Small intestine (tissue), 7 donors: ENCODE measurements at regions not wholly inside any gene's neighbourhood (a gene's known extent, or its start where the extent isn't known, plus 50 kb on each side); places are given as distances from the start of the nearest gene placed in this dataset.

Experiments
- DNase-seq, 2 donors: peaks; one replicate each; pipeline versions ENCODE4 v3.0.0 to v3.0.0-alpha.2; 2013
- FAIRE-seq: peaks from 2 replicates; lab custom pipeline; 2012; peaks lifted over from hg19 to GRCh38; lab: Jason Lieb, UNC
- H3K27ac ChIP-seq, 3 donors: one replicate each; pipeline ENCODE4 v1.5.1; 2013; ENCODE audit warnings: low read length in 2 of 3, mild to moderate bottlenecking in 2 of 3, control low read depth in 1 of 3, inconsistent platforms in 1 of 3, low read depth in 1 of 3, moderate library complexity in 1 of 3
- H3K27me3 ChIP-seq, 3 donors: one replicate each; pipeline ENCODE4 v1.6.1; 2013; ENCODE audit warnings: low read length in 3 of 3, inconsistent platforms in 1 of 3; ENCODE audit not compliant: control insufficient read depth in 3 of 3, insufficient read depth in 3 of 3
- H3K36me3 ChIP-seq, 3 donors: one replicate each; pipeline ENCODE4 v1.6.1; 2013; ENCODE audit warnings: low read length in 3 of 3, inconsistent platforms in 1 of 3, low read depth in 1 of 3, mild to moderate bottlenecking in 1 of 3, moderate library complexity in 1 of 3; ENCODE audit not compliant: control insufficient read depth in 3 of 3, insufficient read depth in 2 of 3
- H3K4me1 ChIP-seq, 3 donors: one replicate each; pipeline ENCODE4 v1.6.1; 2013; ENCODE audit warnings: low read length in 2 of 3, inconsistent platforms in 1 of 3, low read depth in 1 of 3, mild to moderate bottlenecking in 1 of 3, moderate library complexity in 1 of 3; ENCODE audit not compliant: control insufficient read depth in 3 of 3, insufficient read depth in 2 of 3
- H3K4me3 ChIP-seq, 3 donors: one replicate each; pipeline ENCODE4 v1.5.1; 2013; ENCODE audit warnings: low read length in 3 of 3, control low read depth in 1 of 3, inconsistent platforms in 1 of 3, low read depth in 1 of 3, mild to moderate bottlenecking in 1 of 3, moderate library complexity in 1 of 3
- H3K9me3 ChIP-seq, 2 donors: one replicate each; pipeline ENCODE4 v1.6.1; 2013; ENCODE audit warnings: low read depth in 1 of 2, low read length in 1 of 2; ENCODE audit not compliant: control insufficient read depth in 2 of 2, insufficient read depth in 1 of 2
- WGBS, 3 donors: extraction: QIAGEN DNeasy Blood & Tissue Kit; methylation state at CpG; one replicate each; pipeline ENCODE4 v1.1.7; 2013; 5-methylcytosine and 5-hydroxymethylcytosine counted together
- donor health status: healthy with polysubstance abuse.
- donor health status: control.
- donor health status: control.
- donor health status: Bipolar disorder and iron deficiency.
- donor health status: healthy.

- DNase-seq (no peak), FAIRE-seq (no peak)
- Histone ChIP-seq H3K27ac (no peak overlapping the region), H3K36me3 (no peaks in the 10 kb centered on the region), H3K9me3 (no peaks in the 10 kb centered on the region), H3K4me1 (no peaks in the 10 kb centered on the region), H3K4me3 (no peak overlapping the region), H3K27me3 (no peaks in the 10 kb centered on the region)
- WGBS, 3 donors, result 84 to 90% (median 86%) methylated on average over 10 of the region's 10 CpGs
Observed at GRCh38 chr6:168195712-168196111, 116.7 kb upstream of the FRMD1 start.

GRCh38 chr6:168194732-168195567 is 115.9 kb upstream of the FRMD1 start:
- Histone ChIP-seq H3K9me3 (no peaks in the 10 kb centered on the region), H3K4me1 (no peaks in the 10 kb centered on the region), H3K4me3 (no peak overlapping the region), H3K27ac (no peak overlapping the region), H3K27me3 (no peaks in the 10 kb centered on the region), H3K36me3 (no peaks in the 10 kb centered on the region)
- DNase-seq (no peak), FAIRE-seq (no peak)
- WGBS, 3 donors, result 75 to 91% (median 79%) methylated on average over 19 of the region's 19 CpGs

- FAIRE-seq (no peak), DNase-seq (no peak)
- no peak overlapping the region for H3K4me3 ChIP-seq
- no peak overlapping the region for H3K27ac ChIP-seq
- H3K4me1 ChIP-seq, result no peaks in the 10 kb centered on the region
- WGBS, 3 donors, result 85 to 93% (median 85%) methylated on average over 38 to 42 of the region's 42 CpGs
- no peaks in the 10 kb centered on the region for H3K36me3 ChIP-seq
- no peaks in the 10 kb centered on the region for H3K9me3 ChIP-seq
- H3K27me3 ChIP-seq, result no peaks in the 10 kb centered on the region
Observed at GRCh38 chr6:168193816-168194721, 115.1 kb upstream of the FRMD1 start.

GRCh38 chr6:168192901-168193815 is 114.1 kb upstream of the FRMD1 start:
- Histone ChIP-seq H3K9me3 (no peaks in the 10 kb centered on the region), H3K4me3 (no peak overlapping the region), H3K27me3 (no peaks in the 10 kb centered on the region), H3K4me1 (no peaks in the 10 kb centered on the region), H3K36me3 (no peaks in the 10 kb centered on the region), H3K27ac (no peak overlapping the region)
- no peak for FAIRE-seq
- 91 to 96% (median 93%) methylated on average over 46 to 47 of the region's 47 CpGs for WGBS, 3 donors
- no peak for DNase-seq

GRCh38 chr6:168192195-168192900 is 113.3 kb upstream of the FRMD1 start:
- WGBS, 3 donors, result 38 to 54% (median 46%) methylated on average over 16 of the region's 16 CpGs
- FAIRE-seq (no peak), DNase-seq (no peak)

GRCh38 chr6:168190646-168191443 is 111.8 kb upstream of the FRMD1 start:
- FAIRE-seq (no peak), DNase-seq (no peak)
- Histone ChIP-seq H3K27ac (no peak overlapping the region), H3K27me3 (no peaks in the 10 kb centered on the region), H3K4me3 (no peak overlapping the region), H3K9me3 (peaks cover 0 to 2% of the 10 kb centered on the region in 2 donors), H3K36me3 (no peaks in the 10 kb centered on the region), H3K4me1 (no peaks in the 10 kb centered on the region)
- WGBS, 3 donors, result 89 to 90% (median 89%) methylated on average over 22 of the region's 22 CpGs

More at GRCh38 chr6:168192195-168192900, 113.3 kb upstream of the FRMD1 start:
- Histone ChIP-seq H3K27me3 (no peaks in the 10 kb centered on the region), H3K36me3 (no peaks in the 10 kb centered on the region), H3K27ac (no peak overlapping the region), H3K4me1 (no peaks in the 10 kb centered on the region), H3K4me3 (no peak overlapping the region), H3K9me3 (no peaks in the 10 kb centered on the region)

- FAIRE-seq, result no peak
- H3K27me3 ChIP-seq, result no peaks in the 10 kb centered on the region
- no peaks in the 10 kb centered on the region for H3K4me1 ChIP-seq
- 91 to 96% (median 93%) methylated on average over 21 of the region's 21 CpGs for WGBS, 3 donors
- H3K4me3 ChIP-seq, result no peak overlapping the region
- DNase-seq, result no peak
- peaks cover 0 to 2% of the 10 kb centered on the region in 2 donors for H3K9me3 ChIP-seq
- H3K36me3 ChIP-seq, result no peaks in the 10 kb centered on the region
- H3K27ac ChIP-seq, result no peak overlapping the region
Observed at GRCh38 chr6:168190014-168190405, 111.0 kb upstream of the FRMD1 start.
